Stimulated activated CD4-positive, alpha-beta T cell treated with anti-CD3 and anti-CD28 coated beads, Interleukin-12 subunit alpha, Interleukin-12 subunit beta, amount 100 ng/mL, for 48 hours (primary cell): ENCODE measurements at regions not wholly inside any gene's neighbourhood (a gene's known extent, or its start where the extent isn't known, plus 50 kb on each side); places are given as distances from the start of the nearest gene placed in this dataset.

ENCODE experiments used
- DNase-seq, 3 donors: peaks; one replicate each; pipeline ENCODE4 v3.0.0-alpha.2; 2020; ENCODE audit warnings: low read depth in 2 of 3, low spot score in 1 of 3

DNA sequence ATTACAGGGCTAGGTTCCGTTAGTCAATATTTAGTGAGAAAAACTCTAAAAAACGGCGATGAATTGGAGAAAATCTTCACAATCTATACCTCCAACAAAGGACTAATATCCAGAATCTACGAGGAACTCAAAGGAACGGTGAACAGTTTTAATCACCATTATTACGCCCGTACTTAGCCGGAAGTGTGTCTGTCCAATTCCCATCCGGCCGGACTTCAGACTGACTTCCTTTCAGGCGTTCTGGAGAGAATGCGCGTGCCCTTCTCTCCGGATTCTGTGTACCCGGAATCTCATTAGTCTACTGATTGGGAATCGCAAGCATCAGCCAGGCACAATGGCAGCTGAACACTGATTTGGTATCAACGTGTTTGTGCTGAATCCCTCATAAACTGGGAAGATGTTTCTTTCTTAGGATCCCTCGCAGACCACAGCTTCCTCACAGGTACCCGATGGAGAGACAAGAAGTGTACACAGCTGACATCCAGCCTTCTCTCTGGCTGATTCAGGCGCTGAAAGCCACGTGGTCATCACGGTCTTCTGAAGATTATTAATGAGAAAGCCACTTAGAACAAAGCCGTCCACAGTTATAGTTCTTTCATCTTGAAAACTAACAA lies 239.9 kb downstream of the ZNF516 start:
- no peak for DNase-seq

DNA sequence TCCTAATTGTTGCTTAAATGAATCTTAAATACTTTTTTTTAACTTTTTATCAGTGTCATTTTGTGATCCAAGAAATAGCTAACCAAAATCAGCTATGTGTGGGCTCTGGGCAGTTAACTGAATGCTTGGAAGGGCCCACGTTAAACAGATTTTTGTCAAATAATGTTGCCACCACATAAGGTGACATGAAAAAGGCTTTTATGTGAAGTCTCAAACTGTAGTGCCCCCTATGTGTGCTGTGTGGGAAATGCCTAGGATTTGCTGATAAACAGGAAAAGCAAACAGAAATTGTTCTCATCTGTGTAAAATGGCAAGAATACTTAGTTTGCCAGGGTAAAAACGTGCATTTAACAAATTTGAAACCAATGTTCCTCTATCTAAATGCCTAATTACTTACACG lies 242.2 kb downstream of the ZNF516 start:
- no peak for DNase-seq

DNA sequence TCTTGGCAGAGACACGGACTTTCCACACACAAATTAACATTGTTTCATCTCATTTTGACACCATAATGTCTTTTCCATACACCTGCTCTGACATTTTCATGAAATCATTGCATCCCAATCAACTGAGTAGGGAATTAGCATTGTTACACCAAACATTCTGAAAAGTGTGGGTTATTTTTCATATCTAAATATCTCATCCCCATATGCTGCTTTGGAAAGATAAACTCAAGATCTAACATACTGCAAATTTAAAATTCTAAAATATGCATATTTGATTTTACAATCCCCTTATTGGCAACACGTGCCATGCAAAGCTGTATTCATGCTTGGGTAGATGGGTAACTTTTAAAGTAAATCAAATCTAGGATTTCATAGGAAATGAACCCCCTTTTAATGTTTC lies 242.9 kb downstream of the ZNF516 start:
- DNase-seq: no peak

DNA sequence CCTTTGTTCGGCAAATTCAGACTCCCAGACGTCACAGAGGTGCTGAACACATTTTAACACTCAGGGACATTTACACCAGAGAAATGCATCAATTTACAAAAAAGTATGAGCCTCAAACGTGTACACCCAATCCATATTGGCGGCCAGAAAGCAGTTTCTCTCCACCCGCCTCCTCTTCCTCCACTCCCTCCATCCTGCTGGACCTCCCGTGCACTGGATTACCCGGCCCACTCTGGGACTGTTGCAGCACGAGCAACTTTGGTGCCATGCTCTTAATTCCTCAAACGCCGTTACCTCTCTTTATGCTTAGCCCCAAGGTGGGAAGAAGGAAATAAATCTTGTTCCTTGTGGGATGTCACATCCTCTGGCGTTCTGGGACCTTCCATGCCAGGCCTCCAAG lies 243.4 kb downstream of the ZNF516 start:
- DNase-seq: no peak

DNA sequence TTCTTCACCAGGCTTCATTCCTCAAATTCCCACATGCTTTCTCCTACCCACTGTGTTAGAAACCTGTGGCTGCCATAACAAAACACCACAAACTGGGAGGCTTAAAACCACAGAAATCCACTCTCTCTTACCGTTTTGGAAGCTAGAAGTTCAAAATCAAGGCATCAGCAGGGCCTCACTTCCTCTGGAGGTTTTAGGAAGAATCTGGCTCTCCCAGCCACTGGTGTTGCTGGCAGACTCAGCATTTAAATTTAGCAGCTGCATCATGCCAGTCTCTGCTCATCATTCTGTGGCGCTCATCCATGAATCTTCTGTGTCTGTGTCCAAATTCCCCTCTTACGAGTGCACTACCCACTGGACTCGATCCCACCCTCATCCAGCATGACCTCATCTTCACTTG lies 248.5 kb downstream of the ZNF516 start:
- DNase-seq: no peak

DNA sequence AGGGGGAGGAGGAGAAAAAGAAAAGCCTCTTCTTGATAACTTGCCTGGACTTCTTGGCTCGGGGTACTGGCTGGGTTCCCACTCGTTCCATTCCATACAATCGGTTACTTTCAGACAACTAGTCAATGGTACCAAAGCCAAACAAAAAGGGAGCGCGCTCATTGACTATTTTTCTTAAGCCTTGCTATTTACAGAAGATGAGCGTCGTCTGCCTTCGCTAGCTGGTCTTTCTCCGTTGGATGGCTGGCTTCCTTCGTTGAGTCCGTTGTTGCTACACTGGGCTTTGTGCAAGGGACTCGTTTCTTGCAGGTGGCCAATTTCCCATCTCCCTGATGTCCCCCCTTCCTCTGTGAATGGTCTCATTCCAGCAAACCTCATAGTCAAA lies 260.4 kb downstream of the ZNF516 start:
- no peak for DNase-seq

DNA sequence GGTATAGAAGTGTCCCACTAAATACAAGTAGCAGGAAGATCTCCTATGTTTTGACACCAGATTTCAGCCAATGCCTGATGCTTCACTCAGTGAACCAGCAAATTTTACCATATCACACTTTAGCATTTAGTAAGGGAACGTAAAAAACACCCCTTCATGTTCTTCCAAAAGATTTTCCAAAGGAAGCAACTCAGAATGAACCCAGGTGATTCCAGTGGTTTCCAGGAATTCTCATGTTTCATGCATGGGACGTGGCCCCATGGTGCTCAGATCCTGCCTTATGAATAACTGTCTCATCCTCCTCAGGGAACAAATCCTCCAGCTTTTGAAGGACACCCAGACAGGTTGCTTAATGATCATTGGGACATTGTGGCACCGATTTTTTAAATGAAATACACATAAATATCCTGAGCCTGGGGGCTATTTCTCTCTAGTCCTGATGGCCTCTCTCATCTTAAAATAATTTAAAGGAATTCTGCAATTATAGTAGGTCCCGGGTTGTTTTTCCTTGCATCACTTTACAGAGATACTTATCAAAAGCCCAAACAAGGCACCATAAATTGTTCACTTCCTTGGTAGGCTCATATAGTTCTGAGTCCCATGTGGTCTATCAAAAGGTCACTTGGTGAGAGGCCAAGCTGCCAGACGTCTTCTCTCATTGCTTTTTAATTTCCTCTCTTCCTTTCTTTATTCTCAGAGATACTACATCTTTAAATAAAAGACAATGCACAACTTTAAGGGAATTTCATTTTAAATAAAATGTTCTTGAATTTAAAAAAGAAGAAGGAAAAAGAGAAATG lies 261.0 kb downstream of the ZNF516 start:
- DNase-seq: no peak

DNA sequence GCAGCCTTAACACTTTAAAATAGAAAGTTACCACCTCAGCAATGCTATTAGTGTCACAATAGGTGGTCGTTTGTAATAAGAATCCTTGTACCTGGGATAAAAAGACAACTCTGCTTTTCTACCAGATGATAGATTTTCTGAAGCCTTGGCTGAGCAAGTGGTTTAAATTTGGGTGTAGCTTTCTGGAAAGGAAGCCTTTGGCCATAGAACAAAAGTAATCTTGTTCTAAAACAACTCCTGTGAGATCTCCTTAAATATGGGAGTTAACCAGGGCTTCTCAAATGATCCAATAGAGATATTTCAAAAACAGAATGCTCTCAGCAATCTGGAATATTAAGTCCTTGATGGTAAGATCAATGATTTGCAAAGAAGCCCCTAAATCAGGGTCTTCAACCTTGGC lies 261.6 kb downstream of the ZNF516 start:
- no peak for DNase-seq

DNA sequence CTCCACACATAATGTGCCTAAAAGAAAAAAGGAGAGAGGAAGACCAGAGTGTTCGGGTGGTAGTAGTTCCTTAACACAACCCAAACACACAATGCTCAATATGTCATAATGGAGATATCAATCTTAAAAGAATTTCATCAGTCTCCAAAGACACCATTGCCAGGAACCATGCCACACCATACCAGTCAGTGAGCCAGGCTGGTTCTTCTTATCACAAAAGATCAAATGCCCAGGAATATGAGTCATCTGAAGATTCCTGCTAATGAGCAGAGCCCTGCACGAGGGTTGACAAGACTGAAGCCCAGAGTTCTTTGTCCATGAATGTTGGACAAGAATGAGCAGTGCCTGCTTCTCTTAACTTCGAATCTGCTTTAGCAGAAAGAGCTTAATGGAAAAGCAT lies 262.3 kb downstream of the ZNF516 start:
- DNase-seq: no peak

DNA sequence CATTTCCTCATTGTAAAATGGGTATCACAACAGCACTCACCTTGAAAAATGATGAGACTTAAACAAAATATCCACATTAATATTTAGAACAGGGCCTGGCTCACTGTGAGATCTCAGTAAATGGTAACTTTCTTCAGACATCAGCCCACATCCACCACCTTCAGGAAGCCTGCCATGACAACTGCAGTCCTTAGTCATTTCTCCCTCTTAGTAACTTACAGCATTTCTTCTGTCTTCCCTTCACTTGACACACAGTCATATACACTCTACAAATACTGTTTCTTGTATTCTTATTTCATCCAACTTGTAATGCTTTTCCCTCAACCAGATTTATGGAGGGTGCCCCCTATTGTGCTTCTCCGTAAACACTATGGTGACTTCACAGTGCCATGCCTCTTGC lies 263.0 kb downstream of the ZNF516 start:
- DNase-seq: no peak

DNA sequence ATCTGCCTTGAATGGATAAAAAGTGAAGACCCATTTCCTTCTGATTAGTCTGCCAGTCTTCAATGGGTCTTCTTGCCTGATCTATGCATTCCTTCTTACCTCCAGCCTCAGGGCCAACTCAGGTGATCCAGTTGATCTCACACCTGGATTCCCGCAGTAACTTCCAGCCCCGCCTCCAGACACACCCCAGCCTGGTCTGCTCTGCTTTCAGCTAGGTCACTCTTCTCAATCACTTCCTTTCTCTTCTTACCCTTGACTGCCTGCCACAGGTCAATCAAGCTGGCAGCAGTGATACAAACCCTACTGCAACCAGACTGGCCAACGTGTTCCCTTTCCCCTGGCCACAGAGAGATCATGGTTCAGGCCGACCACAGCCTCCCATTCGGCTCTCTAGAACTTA lies 263.6 kb downstream of the ZNF516 start:
- DNase-seq: no peak

DNA sequence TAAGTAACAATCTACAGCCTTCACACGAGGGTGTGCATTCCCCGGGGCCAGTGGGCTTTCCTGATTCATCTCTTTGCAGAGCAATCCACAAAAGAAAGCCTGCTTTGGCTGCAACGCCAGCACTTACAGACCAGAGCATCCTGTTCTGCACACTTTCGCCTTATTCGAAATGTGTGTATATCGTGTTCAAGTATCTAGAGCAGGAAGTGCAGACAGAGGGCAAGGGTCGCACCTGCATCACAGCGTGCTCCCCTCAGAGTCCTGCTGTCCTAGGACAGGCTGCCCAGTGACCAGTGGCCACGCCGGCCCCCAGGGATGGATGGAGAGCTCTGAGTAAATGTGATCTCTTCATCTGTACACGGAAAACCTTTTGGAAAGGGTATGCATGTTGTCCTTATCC lies 264.3 kb downstream of the ZNF516 start:
- no peak for DNase-seq

DNA sequence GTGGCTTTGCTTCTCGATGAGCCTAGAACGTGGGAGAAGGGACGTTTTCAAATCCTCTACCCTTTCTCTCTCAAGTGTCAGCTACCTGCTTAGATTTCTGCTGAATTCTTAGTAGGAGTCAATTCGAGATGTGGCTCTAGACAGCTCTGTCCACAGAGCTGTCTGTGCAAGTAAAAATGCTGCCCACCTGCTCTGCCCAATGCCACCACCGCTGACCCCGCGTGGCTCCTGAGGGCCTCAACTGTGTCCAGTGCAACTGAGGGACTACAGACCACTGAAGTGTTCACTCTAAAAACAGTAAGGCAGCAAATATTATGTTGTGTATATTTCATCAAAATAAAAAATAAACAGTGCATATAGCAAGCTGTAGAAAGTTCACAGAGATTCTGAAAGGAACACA lies 266.3 kb downstream of the ZNF516 start:
- no peak for DNase-seq

DNA sequence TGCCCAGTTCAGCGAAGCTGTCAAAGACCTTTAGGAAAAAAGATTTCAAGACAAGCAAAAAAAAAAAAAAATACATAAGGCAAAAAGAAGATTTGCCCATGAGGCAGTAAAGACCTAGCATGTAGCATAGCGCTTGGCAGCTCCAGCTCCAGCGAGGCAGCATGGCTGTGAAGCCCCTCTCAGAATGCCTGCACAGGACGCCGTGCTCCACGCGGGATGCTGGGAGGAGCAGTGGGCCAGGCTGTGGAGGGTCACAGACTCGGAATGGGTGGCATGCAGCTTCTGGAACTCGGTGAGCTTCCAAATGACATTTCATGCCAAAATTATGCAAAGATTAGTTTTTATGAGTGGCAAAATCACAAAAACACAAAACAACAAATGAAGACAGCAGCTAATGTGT lies 267.3 kb downstream of the ZNF516 start:
- DNase-seq: no peak

DNA sequence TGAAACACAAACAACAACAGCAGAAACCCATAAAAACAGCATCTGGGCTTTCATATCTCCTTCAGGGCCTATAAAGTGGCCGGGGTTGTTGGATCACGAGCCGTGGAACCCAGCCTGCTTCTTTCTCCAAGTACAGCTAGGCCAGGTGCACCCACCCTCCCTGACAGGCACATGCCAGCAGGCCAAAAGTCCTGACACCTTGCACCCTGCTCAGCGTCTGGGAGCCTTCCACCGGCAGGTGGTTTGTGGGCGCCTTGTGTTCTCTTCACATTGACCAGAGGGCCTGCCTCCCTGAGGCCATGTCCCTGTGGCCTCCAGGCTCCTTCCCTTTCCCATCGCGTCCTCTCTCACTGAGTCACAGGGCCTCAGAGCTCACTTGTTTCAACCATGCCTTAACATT lies 271.6 kb downstream of the ZNF516 start:
- DNase-seq: no peak

DNA sequence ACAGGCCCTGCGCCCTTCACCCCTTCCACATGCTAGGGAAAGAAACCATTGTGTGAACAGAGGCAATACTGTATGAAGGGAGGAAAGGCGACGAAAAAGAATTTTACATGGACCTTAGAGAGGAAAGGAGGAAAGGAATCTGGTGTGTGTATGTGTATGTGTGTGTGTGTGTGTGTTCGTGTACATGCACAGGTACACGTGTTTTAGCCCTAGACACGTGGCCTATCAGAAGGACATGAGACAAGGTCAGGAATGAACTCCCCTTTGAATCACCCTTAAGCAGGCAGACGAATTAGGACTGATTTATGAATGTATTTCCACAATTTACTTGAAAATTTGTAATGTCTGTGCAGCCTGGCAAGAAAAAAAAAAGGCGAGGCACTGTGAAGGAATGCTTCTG lies 276.0 kb downstream of the ZNF516 start:
- no peak for DNase-seq

DNA sequence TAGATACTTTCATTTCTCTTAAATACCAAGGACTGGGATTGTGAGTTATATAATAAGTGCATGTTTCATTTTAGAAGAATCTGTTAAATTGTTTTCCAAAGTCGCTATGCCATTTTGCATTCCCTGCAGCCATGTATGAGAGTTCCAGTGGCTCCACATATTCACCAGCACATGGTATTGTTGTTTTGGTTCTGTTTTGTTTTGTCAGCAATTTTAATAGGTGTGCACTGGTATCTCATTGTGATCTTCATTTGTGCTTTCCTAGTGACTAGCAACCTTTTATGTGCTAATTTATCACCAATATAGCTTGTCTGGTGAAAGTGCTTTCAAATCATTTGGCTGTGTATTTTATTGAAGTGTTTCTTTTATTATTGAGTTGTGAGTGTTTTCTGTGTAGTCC lies 278.9 kb downstream of the ZNF516 start:
- no peak for DNase-seq

DNA sequence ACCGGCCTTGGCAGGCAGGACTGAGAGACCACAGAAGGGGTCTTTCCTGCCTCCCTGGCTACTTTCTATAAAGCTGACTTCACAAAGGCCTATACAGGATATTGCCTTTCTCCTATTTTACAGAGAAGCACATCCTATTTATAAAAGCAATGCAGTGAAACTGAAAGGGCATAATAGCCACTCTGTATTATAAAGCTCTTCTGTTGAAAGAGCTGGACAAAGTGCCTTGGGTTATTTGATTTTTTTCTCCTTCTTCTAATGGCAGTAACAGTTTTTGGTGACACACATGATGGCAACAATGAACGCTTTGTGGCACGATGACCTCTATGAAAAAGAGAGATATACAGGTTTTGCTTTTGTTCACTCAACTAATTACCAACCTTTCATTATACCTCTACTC lies 281.1 kb downstream of the ZNF516 start:
- DNase-seq: no peak

DNA sequence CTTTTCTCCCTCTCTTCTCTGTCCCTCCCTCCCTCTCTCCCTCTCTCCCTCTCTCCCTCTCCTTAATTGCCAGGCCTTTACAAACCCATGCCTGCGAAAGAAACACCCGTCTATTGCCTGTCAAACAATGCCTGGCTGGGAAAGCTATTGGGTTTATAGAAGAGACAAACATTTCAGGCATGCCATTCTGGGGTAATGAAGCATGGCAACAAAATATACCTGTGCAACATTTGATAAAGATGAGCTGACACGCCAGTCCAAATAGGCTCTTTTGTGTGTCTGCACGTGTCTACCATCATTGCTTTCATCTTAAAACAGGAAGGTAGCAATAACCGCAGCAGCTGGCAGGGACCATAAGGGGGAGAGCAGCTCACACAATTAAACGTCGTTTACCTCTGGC lies 282.1 kb downstream of the ZNF516 start:
- no peak for DNase-seq

DNA sequence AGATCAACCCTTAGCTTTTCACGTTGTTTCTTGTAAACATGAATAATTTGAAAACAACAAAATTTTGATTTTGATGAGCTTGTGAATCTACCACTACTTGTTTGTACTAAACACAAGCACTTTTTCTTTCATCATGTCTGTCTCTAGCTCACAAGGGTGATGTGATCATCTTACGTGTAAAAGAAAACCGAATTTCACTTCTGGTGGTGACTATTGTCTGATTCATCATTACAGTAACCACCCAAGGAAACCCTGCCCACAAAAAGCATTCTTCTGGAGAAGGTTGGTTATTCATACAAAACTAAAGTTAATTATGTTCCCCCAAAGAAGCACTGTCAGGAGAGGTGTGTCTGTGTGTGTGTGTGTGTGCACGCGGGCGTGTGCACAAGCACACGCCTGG lies 285.4 kb downstream of the ZNF516 start:
- DNase-seq: peak in 1 of 3 donors; percentile 5

DNA sequence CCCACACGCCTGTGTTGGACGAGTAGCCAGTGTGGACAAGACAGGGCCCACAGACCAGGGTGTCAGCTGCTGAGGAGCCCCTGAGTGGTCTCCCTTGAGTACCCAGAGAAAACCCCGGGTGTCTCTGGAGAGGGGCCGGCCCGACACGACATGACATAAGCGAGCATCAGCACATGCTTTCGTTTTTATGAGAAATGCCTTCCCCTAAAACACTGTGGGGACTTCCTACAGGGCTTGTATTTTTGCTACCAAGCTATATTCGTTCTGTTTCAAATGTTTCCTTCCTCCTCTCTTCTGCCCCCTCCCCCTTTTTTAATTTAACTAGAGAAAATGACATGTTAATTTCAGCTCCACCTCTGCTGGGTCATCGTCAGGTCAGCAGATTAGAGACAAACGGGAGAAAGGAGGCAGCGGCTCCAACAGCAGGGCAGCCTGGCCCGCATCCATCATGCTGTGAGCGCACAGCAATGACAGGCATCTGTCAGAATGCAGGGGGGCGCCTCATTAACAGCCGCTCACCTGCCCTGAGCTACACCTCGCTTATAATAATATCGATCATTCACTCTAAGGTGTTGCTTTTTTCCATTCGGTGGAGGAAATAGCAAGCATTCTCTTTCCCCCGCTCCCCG lies 286.2 kb downstream of the ZNF516 start:
- no peak for DNase-seq

DNA sequence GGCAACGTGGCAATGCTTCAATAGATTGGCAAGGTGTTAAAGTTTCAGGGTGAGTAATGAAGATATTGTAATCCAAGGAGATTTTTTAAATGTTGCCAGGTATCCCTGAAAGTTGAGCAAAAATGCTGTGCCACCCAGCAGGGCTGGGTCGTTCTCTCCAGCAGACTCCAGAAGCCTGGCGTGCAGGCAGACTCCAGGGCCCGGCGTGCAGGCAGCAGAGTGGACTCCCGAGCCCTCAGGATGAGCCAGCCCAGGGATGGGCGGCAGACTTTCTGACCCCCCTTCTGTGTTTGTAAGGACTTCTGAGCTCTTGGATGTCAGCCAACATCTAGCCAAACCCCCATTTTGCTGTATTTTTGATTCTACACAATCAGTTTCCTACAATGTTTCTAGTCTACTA lies 289.1 kb downstream of the ZNF516 start:
- no peak for DNase-seq

DNA sequence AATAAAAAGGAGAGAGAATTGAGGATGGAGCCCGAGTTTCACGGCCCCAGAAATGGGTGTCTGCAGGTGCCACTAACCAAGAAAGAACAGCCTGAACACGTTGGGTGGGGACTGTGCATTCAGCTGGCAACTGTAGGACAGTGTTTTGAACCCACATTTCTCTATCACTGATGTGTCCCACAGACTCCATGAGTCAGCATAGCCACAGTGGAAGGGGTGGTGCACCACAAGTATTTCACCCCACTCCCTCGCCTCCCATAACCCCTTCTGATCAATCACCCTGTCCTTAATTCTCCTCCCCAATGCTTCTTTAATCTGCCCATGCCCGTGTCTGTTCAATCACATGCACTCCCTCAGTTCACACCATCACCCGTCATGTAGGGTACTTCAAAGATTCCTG lies 291.5 kb downstream of the ZNF516 start:
- no peak for DNase-seq
